Stimulated activated naive CD8-positive, alpha-beta T cell treated with anti-CD3 and anti-CD28 coated beads, Interleukin-15, Interleukin-2, amounts not matched to agents 100 U/mL and 50 U/mL, for 24 hours (primary cell): ENCODE measurements at regions not wholly inside any gene's neighbourhood (a gene's known extent, or its start where the extent isn't known, plus 50 kb on each side); places are given as distances from the start of the nearest gene placed in this dataset.

Experiments used
- ATAC-seq: fragments of 150-1000 bp; cut with Tn5 transposase; one replicate; pipeline ENCODE4 v1.10.0; 2021
- DNase-seq: peaks from one replicate; pipeline ENCODE4 v3.0.0; 2021

GRCh38 chr4:164503874-164504273, 250.1 kb upstream of the SMIM31 start:
- DNase-seq: no peak

DNA sequence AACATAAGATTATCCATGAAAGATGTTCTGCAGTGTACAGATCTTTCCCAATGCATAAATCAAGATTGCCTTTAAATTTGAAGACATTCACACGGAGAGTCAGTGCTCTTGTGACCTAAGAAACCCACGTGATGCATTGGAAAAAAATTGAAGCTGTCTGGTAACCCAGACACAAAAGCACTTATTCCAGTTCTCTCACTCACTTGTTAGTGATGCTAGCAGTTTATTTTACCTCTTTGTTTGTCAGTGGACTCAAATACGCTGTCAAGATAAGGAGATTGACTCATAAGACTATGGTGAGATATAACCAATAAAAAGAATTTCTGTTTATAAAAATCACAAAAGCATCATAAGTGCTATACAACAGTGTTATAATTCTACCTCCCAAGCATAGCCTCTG, 245.8 kb upstream of the SMIM31 start:
- ATAC-seq (no peak), DNase-seq (no peak)

More at GRCh38 chr4:164503874-164504273, 250.1 kb upstream of the SMIM31 start:
- no peak for ATAC-seq

DNA sequence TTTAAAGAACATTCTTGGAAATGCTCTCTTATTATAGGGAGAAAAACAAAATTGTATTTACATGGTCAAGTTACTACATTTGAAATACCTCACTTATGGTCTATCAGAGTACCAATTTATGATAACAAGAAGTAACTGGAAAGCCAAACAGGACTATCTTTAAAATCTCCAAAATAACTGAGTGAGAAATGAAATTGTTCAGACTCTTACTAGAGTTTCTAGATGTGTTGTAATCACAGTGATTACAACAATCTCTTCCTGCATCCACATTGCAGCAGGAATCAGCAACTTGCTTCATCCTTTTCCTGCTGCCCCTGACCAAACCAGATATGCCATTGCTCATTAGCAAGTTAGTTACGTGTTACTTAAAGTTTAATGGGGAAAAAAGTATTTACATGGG, 245.2 kb upstream of the SMIM31 start:
- ATAC-seq: no peak
- DNase-seq: no peak

GRCh38 chr4:164509951-164510350, 244.0 kb upstream of the SMIM31 start:
- DNase-seq (no peak), ATAC-seq (no peak)

GRCh38 chr4:164512124-164512523, 241.8 kb upstream of the SMIM31 start:
- DNase-seq: no peak
- ATAC-seq: no peak

DNA sequence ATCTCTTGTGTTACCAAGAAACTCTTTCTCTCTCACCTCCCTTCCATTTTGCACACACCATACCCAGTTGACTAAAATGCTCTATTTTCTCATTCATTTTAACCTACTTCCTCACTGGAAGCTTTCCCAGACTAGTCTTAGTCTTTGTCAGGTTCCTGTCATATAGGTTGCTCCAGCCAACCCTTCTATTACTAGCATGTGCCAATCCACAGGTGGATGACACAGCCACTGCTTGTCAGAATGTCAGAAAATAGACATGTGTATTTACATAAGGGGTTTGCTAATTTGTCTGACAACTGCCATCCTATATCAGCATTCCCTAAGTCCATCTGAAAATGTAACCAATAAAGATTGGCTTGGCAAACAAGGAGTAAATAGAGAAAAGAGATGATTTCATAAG, 239.2 kb upstream of the SMIM31 start:
- DNase-seq (no peak), ATAC-seq (no peak)

DNA sequence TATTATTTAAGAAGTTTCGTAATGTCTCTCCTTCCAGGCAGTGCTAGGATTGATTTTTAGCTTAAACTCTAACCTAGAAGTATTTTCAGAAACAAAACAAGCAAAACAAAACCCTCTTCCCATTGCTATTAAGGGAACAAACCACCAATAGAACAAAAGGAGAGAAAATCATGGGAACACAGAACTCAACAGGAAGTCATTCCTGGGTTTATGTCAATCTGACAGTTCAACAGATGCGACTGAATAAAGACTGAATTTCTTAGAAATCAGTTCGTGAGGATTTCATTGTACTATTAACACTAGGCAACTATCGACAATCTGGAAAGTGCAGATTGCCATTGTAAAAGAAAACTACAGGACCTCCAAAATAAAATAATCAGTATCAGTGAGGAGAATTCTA, 229.1 kb upstream of the SMIM31 start:
- ATAC-seq: no peak
- DNase-seq: no peak

DNA sequence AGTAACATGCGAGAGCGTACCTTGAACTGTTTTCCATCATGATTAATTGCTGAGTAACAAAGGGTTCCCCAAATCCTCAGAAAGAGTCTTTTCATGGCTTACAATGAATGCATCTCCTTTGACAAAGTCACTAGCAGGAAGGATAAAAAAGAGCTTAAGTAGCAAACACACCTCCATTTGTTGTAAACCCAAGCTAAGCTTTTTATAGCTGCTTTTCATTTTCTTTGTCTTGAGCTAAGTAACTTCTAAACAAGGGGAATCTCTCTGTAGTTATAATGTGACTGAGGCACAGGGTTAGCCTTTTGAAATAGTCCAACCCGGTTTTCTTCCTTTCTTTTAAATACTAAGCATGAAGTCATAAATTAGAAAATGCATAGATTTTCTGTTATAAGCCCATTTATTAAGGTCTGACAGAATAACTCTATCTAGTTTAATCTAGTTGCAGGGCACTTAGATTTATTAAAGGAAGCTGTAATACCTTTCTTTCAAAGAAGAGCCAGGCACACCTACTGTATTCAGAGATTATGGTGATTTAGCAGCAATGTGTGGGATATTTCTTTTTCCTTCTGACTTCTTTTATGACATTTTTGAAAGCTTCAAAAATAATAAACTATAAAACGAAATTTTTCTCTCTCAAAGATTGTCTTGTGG, 226.9 kb upstream of the SMIM31 start:
- ATAC-seq: no peak
- no peak for DNase-seq

DNA sequence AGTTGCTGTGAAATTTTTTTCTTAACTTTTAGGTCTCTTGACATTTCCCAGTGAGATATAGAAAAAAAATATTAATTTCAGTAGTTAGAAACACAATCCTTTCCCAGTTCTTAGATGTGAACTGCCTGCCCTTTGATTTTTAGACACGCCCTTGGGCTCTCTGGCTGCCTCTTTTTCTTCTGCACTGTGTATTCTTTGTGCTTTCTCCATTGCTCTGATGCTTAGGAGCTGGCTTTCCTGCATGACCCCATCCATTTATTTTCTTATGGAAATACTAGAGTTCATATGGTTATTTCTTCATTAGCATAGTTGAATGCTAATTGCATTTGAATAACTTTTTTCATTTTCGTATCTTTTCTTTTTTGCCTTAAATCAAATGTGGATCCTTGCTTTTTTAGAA, 224.9 kb upstream of the SMIM31 start:
- ATAC-seq: no peak
- DNase-seq: no peak

- no peak for DNase-seq
Observed at GRCh38 chr4:164529486-164529885, 224.4 kb upstream of the SMIM31 start.

GRCh38 chr4:164531336-164531735, 222.6 kb upstream of the SMIM31 start:
- ATAC-seq (no peak), DNase-seq (no peak)

More at GRCh38 chr4:164529486-164529885, 224.4 kb upstream of the SMIM31 start:
- ATAC-seq: no peak

GRCh38 chr4:164536814-164537213, 217.1 kb upstream of the SMIM31 start:
- ATAC-seq (no peak), DNase-seq (no peak)

- DNase-seq: no peak
- ATAC-seq: no peak
Observed at GRCh38 chr4:164538097-164538496, 215.8 kb upstream of the SMIM31 start.

DNA sequence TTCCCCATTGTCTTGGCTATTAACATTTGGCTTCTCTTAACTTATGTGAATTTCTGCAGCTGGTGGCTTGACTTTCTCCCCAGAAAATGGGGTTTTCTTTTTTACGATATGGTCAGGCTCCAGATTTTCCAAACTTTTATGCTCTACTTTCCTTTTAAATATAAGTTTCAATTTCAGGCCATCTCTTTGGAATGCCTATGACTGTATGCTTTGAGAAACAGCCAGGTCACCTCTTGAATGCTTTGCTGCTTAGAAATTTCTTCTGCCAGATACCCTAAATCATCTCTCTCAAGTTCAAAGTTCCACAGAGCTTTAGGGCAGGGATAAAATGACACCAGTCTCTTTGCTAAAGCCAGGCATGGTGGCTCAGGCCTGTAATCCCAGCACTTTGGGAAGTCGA, 212.9 kb upstream of the SMIM31 start:
- DNase-seq (no peak), ATAC-seq (no peak)

GRCh38 chr4:164542431-164542830, 211.5 kb upstream of the SMIM31 start:
- no peak for ATAC-seq
- DNase-seq: no peak

DNA sequence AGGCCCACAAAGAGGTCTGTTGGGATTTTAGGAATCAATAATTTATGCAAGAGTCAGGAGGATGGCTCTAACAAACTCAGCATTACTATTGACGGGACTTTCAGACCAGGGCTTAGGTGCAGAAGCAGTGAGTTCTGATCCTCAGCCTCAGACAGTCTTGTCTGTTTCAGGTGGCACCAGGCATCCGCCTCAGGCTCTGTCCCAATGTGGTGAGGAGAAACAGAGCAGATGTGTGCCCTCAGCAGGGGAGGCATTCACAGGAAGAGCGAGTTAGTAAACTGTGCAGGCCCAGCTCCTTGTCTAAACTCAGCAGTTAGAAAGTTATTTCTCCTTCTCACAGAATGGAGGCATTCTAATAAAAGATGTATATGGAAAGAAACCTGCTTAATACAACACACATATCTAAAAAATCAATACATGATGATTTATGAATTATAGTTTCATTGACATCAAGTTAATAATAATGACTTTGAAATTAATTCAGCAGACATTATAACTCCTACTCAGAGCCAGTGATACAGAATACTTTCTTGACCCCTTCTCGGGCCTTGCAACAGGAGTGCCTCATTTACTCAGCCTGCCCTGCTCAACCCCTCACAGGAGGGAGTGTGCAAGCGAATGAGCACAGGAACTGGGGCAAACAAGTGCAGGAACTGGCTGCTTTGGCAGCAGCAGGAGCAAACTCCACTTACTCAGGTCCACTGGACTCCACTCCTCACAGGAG, 202.8 kb upstream of the SMIM31 start:
- ATAC-seq (no peak), DNase-seq (no peak)

GRCh38 chr4:164551713-164552040, 202.3 kb upstream of the SMIM31 start:
- DNase-seq: no peak
- no peak for ATAC-seq

- ATAC-seq: no peak
- DNase-seq: no peak
Observed at GRCh38 chr4:164571593-164572390, 182.1 kb upstream of the SMIM31 start.

DNA sequence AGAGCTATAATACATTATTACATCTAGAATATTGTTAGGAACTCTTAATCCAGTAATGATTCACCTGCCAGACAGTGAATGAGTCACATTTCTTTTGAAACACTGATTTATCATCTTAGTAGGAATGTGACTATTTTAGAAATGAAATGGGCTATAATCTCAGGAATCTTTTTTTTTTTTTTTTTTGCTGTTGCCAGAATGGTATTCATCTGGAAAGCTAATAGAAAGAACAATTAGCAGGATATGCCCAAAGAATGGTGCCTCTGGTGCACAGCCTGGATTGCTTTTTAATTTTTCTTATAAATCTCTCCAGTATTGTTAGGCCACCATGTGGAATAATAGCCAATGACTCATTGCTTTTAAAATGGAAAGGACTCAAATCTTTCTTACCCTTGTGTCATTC, 181.1 kb upstream of the SMIM31 start:
- ATAC-seq: no peak
- no peak for DNase-seq

- DNase-seq: no peak
- ATAC-seq: no peak
Observed at GRCh38 chr4:164575861-164576260, 178.1 kb upstream of the SMIM31 start.

DNA sequence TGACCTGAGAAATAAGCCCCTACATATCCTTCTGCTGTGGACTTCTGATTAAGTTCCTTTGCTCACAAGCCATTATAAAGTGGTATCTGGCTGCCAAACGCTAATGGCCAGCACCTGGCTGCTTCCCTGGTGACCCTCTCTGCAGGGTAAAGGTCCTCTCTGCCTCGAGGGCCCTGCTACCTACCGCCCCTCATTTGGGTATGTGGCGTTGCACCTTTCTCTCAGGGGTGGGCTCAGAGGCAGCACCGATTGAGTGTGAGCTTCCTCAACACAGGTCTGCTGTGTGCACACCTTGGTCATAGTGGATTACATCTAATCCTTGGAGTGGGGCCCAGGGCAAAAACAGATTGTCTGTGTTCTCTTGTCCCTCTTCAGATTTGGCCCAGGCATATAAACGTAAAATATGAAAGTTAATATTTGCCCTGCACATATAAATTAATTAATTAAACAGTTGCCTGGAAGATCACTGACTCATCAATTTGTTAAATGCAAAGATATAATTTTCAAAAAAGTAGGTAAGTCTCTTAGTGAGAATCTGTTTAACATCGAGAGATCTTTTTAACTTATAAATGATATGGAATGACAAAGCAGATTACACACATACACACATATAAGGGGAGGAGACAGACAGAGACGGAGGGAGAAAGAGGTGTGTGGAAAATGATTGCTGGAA, 174.5 kb upstream of the SMIM31 start:
- DNase-seq (no peak), ATAC-seq (no peak)

DNA sequence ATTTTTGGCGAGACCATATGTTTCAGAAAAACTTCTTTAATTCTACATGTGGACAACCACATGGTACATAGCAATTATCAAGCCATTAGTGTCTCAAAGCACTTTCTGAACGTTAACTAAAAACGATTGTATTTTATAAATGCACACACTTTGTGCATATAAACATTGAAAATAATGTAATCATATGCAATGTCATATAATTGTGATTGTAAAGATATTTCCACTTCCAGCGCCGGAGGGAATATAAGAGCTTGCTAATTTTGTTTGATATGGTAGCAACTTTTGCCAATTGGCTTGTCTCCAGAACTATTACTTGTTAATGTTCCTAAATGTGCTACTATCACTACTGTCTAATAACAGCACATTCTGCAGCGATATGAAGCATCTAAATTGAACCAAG, 162.3 kb upstream of the SMIM31 start:
- no peak for DNase-seq
- no peak for ATAC-seq

GRCh38 chr4:164595751-164596150, 158.2 kb upstream of the SMIM31 start:
- DNase-seq (no peak), ATAC-seq (no peak)
